SK-N-SH (cell line): ENCODE measurements at regions not wholly inside any gene's neighbourhood (a gene's known extent, or its start where the extent isn't known, plus 50 kb on each side); places are given as distances from the start of the nearest gene placed in this dataset.

Experiments used
- CTCF ChIA-PET: fragments of 300-600, 350-600 bp; formaldehyde crosslinking; extraction: SDS; loops from one replicate; lab custom pipeline; 2021; lab: Yijun Ruan, JAX
- POLR2A ChIA-PET: fragments of 350-600 bp; sonication (Branson Sonifier 250); formaldehyde crosslinking; extraction: SDS; loops from one replicate; lab custom pipeline; 2020; ENCODE audit warnings: antibody characterized with exemption, inconsistent platforms; lab: Yijun Ruan, JAX
- DNase-seq: peaks from one replicate; pipeline ENCODE4 v3.0.0; 2012
- H2AFZ ChIP-seq: fragments of 200-600 bp; sonication (generic); 2 replicates; pipeline ENCODE4 v1.8.1; 2016; ENCODE audit warnings: antibody characterized with exemption, mild to moderate bottlenecking, low read depth
- H3F3A ChIP-seq: fragments of 200-600 bp; sonication (generic); replicated peaks from 2 replicates; pipeline ENCODE3; 2016; ENCODE audit warnings: antibody characterized with exemption, mild to moderate bottlenecking; ENCODE audit not compliant: insufficient read depth
- H3K27ac ChIP-seq, 2 experiments: fragments of 200-500 bp in 1 of 2; fragments of 200-600 bp in 1 of 2; sonication (Bioruptor generic) in 1 of 2; sonication (generic), shearing (Covaris generic) in 1 of 2; 2 replicates each; pipeline versions ENCODE4 v1.5.1 to v1.6.1; 2014 to 2016; ENCODE audit warnings: low read depth in 2 of 2, inconsistent platforms in 1 of 2, low read length in 1 of 2, mild to moderate bottlenecking in 1 of 2, mixed read lengths in 1 of 2
- H3K27me3 ChIP-seq: fragments of 200-600 bp; sonication (generic), shearing (Covaris generic); 2 replicates; pipeline ENCODE4 v1.6.1; 2016; ENCODE audit warnings: mixed run types; ENCODE audit not compliant: insufficient read depth
- H3K36me3 ChIP-seq, 2 experiments: fragments of 200-500 bp in 1 of 2; fragments of 200-600 bp in 1 of 2; sonication (Bioruptor generic) in 1 of 2; sonication (generic) in 1 of 2; replicated peaks in 1 of 2; 2 replicates each; pipeline versions ENCODE3 to v1.5.1; 2014 to 2016; ENCODE audit warnings: low read length in 1 of 2, mild to moderate bottlenecking in 1 of 2; ENCODE audit not compliant: insufficient read depth in 2 of 2, control insufficient read depth in 1 of 2
- H3K4me1 ChIP-seq, 2 experiments: fragments of 200-500 bp in 1 of 2; fragments of 200-600 bp in 1 of 2; sonication (Bioruptor generic) in 1 of 2; sonication (generic), shearing (Covaris generic) in 1 of 2; 2 replicates each; pipeline versions ENCODE4 v1.5.1 to v1.6.1; 2014 to 2016; ENCODE audit warnings: low read depth in 1 of 2, low read length in 1 of 2, mixed run types in 1 of 2; ENCODE audit not compliant: insufficient read depth in 2 of 2, control insufficient read depth in 1 of 2
- H3K4me2 ChIP-seq: fragments of 200-600 bp; sonication (generic), shearing (Covaris generic); 2 replicates; pipeline ENCODE4 v1.6.1; 2017; ENCODE audit warnings: mixed run types
- H3K4me3 ChIP-seq, 2 experiments: fragments of 200-500 bp in 1 of 2; fragments of 200-600 bp in 1 of 2; sonication (Bioruptor generic) in 1 of 2; sonication (generic), shearing (Covaris generic) in 1 of 2; 2 replicates each; pipeline versions ENCODE4 v1.5.1 to v1.8.1; 2014 to 2016; ENCODE audit warnings: low read depth in 2 of 2, inconsistent platforms in 1 of 2, low read length in 1 of 2, mild to moderate bottlenecking in 1 of 2, mixed read lengths in 1 of 2, moderate library complexity in 1 of 2
- H3K79me2 ChIP-seq: fragments of 200-600 bp; sonication (generic); 2 replicates; pipeline ENCODE4 v1.8.1; 2017; ENCODE audit warnings: mild to moderate bottlenecking; ENCODE audit not compliant: insufficient read depth
- H3K9ac ChIP-seq: fragments of 200-600 bp; sonication (generic); 2 replicates; pipeline ENCODE4 v1.6.1; 2017; ENCODE audit warnings: mixed run types
- H3K9me2 ChIP-seq: fragments of 200-600 bp; sonication (generic); 2 replicates; pipeline ENCODE4 v1.6.1; 2017; ENCODE audit warnings: mixed run types
- H3K9me3 ChIP-seq: fragments of 200-600 bp; sonication (generic); 2 replicates; pipeline ENCODE4 v1.6.1; 2017; ENCODE audit warnings: mixed run types, mild to moderate bottlenecking, moderate library complexity
- H4K20me1 ChIP-seq: fragments of 200-600 bp; sonication (generic); 2 replicates; pipeline ENCODE4 v1.6.1; 2017; ENCODE audit warnings: mild to moderate bottlenecking, mixed run types; ENCODE audit not compliant: insufficient read depth
- EZH2phosphoT487 ChIP-seq: fragments of 200-600 bp; sonication (generic); IDR thresholded peaks from 2 replicates; pipeline ENCODE4 v1.6.1; 2017; ENCODE audit warnings: low read depth, mixed run types, mild to moderate bottlenecking, antibody characterized with exemption, moderate library complexity, borderline replicate concordance
- NRF1 ChIP-seq: IDR thresholded peaks from 2 replicates; pipeline ENCODE4 v1.6.1; 2012; ENCODE audit warnings: low read depth, mild to moderate bottlenecking, low read length
- RAD21 ChIP-seq: IDR thresholded peaks from 2 replicates; pipeline ENCODE4 v1.6.1; 2012; ENCODE audit warnings: mild to moderate bottlenecking, low read length
- RFX5 ChIP-seq: IDR thresholded peaks from 2 replicates; pipeline ENCODE4 v1.6.1; 2012; ENCODE audit warnings: mild to moderate bottlenecking, improper control_type of control experiment, low read length
- TAF1 ChIP-seq: IDR thresholded peaks from 2 replicates; pipeline ENCODE4 v1.6.1; 2012; ENCODE audit warnings: low read depth, mild to moderate bottlenecking, low read length, moderate library complexity, borderline replicate concordance
- WGBS: methylation state at CpG from one replicate; pipeline ENCODE4 v1.1.6; 2017; ENCODE audit warnings: low lambda C conversion rate; 5-methylcytosine and 5-hydroxymethylcytosine counted together
- TF ChIP-seq, protein P1 (sequence below): fragments of 200-600 bp; sonication (generic); IDR thresholded peaks from 2 replicates; pipeline ENCODE4 v1.6.1; 2017; ENCODE audit warnings: antibody characterized with exemption, mild to moderate bottlenecking, moderate library complexity
- TF ChIP-seq, protein P2 (sequence below): IDR thresholded peaks from 2 replicates; pipeline ENCODE4 v1.4.0; 2012; ENCODE audit warnings: low read depth, borderline replicate concordance

DNA sequence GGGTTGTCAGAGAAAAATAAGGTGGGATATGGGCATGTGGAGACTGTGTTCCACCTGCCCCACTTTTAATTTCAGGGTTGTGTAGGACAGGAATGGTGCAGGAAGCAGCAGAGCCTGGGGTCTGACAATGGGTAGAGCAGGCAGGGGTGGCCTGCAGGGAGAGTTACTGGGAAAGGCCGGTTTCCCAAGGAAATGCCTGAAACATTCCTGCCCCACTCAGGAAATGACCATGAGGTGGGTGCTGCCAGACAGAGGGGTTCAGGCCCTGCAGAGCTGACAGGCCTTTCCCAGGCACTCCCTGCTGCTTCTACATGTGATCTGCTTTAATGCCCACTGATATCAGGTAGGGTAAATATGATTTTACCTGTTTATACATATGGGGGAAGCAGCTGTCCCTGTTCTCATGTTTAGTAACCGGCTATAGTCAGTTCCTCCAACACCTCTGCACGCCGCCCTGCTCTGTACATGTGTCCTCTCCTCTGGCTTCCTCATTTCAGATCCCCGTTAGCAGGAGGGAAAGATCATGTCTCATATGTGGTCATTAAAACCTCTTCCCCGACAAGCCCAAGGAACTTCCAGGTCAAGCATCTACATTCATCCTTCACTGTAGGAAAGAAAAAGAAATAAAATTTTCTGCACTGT lies 118.6 kb upstream of the PRSS58 start:
- no peaks in the 10 kb centered on the region; the same call in 1 of the 2 replicates for H3K27me3 ChIP-seq
- H3K4me3 ChIP-seq = no peak overlapping the region
- DNase-seq = no peak
- H3K4me1 ChIP-seq = peaks cover 0 to 5% of the 10 kb centered on the region in 2 experiments; a peak in 1 of 4 replicates
- H3K4me2 ChIP-seq = no peak overlapping the region
- no peaks in the 10 kb centered on the region for H3K79me2 ChIP-seq
- no peak overlapping the region for H3K27ac ChIP-seq
- POLR2A ChIA-PET = no interaction called here
- no peak overlapping the region for H3K9ac ChIP-seq
- CTCF ChIA-PET = interaction anchor here (1.1 kb wide), 1 partner anchor 37 kb away, joined by 3 read pairs; no protein-coding TSS in a partner anchor
- H3F3A ChIP-seq = no peaks in the 10 kb centered on the region
- no peaks in the 10 kb centered on the region for H3K9me2 ChIP-seq
- no peaks in the 10 kb centered on the region for H3K36me3 ChIP-seq
- H2AFZ ChIP-seq = no peak overlapping the region
- no peaks in the 10 kb centered on the region for H4K20me1 ChIP-seq
- no peak for TF ChIP-seq EZH2phosphoT487
- 61% methylated on average over 6 of the region's 6 CpGs for WGBS
- no peaks in the 10 kb centered on the region for H3K9me3 ChIP-seq

DNA sequence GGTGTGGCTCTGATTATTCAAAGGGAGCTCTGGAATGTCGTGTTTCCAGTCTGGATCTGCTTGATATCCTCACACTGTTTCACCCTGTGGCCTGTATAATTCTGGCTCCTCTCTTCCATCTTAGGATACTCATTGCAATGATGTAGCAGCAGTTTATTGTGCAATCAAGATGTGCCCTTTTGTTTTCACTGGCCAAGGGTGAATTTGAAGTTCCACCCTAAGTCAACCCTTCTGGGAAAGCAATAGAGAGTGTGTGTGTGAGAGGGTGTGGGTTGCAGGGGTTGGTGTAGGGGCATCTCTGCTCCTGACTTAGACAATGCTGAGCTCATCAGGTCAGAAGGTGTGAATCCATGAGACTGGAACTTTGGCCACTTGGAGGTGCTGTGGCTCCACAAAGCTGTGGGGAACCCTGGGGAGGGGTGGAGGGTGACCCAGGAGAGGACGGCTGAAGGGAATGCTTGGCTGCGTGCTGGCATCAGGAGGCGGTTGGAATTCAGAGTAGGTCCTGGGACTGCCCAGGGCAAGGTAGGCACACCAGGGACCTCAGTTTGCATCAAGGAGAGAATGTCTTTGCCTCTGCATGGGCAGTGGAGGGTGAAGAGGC lies 118.0 kb upstream of the PRSS58 start:
- 43% methylated on average over 4 of the region's 4 CpGs for WGBS
- no peaks in the 10 kb centered on the region for H3K9me3 ChIP-seq
- H3K4me2 ChIP-seq = no peak overlapping the region
- no peak for DNase-seq
- no peak overlapping the region for H3K27ac ChIP-seq
- H3F3A ChIP-seq = no peaks in the 10 kb centered on the region
- no peaks in the 10 kb centered on the region for H3K9me2 ChIP-seq
- TF ChIP-seq TAF1 (no peak), EZH2phosphoT487 (no peak), NRF1 (no peak), RAD21 (peak; percentile 32; the same call in 1 of the 2 replicates), RFX5 (no peak)
- TF ChIP-seq, protein P1, sequence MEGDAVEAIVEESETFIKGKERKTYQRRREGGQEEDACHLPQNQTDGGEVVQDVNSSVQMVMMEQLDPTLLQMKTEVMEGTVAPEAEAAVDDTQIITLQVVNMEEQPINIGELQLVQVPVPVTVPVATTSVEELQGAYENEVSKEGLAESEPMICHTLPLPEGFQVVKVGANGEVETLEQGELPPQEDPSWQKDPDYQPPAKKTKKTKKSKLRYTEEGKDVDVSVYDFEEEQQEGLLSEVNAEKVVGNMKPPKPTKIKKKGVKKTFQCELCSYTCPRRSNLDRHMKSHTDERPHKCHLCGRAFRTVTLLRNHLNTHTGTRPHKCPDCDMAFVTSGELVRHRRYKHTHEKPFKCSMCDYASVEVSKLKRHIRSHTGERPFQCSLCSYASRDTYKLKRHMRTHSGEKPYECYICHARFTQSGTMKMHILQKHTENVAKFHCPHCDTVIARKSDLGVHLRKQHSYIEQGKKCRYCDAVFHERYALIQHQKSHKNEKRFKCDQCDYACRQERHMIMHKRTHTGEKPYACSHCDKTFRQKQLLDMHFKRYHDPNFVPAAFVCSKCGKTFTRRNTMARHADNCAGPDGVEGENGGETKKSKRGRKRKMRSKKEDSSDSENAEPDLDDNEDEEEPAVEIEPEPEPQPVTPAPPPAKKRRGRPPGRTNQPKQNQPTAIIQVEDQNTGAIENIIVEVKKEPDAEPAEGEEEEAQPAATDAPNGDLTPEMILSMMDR = peak; percentile 44
- TF ChIP-seq, protein P2, sequence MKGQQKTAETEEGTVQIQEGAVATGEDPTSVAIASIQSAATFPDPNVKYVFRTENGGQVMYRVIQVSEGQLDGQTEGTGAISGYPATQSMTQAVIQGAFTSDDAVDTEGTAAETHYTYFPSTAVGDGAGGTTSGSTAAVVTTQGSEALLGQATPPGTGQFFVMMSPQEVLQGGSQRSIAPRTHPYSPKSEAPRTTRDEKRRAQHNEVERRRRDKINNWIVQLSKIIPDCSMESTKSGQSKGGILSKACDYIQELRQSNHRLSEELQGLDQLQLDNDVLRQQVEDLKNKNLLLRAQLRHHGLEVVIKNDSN = no peak
- no peak overlapping the region for H3K4me3 ChIP-seq
- H3K36me3 ChIP-seq = no peaks in the 10 kb centered on the region
- no peak overlapping the region for H3K9ac ChIP-seq
- no peaks in the 10 kb centered on the region for H4K20me1 ChIP-seq
- H3K27me3 ChIP-seq = no peaks in the 10 kb centered on the region; the same call in 1 of the 2 replicates
- CTCF ChIA-PET = interaction anchor here (0.7 to 1.4 kb wide), 5 partner anchors 9 to 255 kb away, joined by 3 to 7 read pairs (median 3); no protein-coding TSS in a partner anchor
- H3K4me1 ChIP-seq = peaks cover 0 to 5% of the 10 kb centered on the region in 2 experiments; a peak in 1 of 4 replicates
- H2AFZ ChIP-seq = no peak overlapping the region
- H3K79me2 ChIP-seq = no peaks in the 10 kb centered on the region
- POLR2A ChIA-PET = no interaction called here
